Right lobe of liver (tissue), 6 donors: ENCODE measurements at regions not wholly inside any gene's neighbourhood (a gene's known extent, or its start where the extent isn't known, plus 50 kb on each side); places are given as distances from the start of the nearest gene placed in this dataset.

Experiments
- ATAC-seq, 4 donors: fragments of 200-7000 bp; cut with Tn5 transposase; one replicate each; pipeline ENCODE4 v1.9.1; 2020; ENCODE audit warnings: mild to moderate bottlenecking in 4 of 4, moderate library complexity in 4 of 4
- DNase-seq, 3 donors: peaks; one replicate each; pipeline ENCODE4 v3.0.0-alpha.2; 2020
- H3K27ac ChIP-seq, 3 donors: fragments of 200-600 bp; one replicate each; pipeline ENCODE4 v1.8.0; 2022
- H3K27me3 ChIP-seq, 2 donors: fragments of 200-600 bp; one replicate each; pipeline ENCODE4 v1.8.0; 2022
- H3K36me3 ChIP-seq, 4 donors: fragments of 200-600 bp; sonication (generic) in 1 of 4; one replicate each; pipeline versions ENCODE4 v1.5.1 to v1.8.0; 2017 to 2022; ENCODE audit warnings: control low read depth in 1 of 4
- H3K4me1 ChIP-seq, 4 donors: fragments of 200-600 bp; sonication (generic) in 1 of 4; one replicate each; pipeline versions ENCODE4 v1.5.1 to v1.8.0; 2017 to 2022; ENCODE audit warnings: control low read depth in 1 of 4
- H3K4me3 ChIP-seq, 3 donors: fragments of 200-600 bp; one replicate each; pipeline ENCODE4 v1.8.0; 2022
- H3K9me3 ChIP-seq, 4 donors: fragments of 200-600 bp; sonication (generic) in 1 of 4; one replicate each; pipeline versions ENCODE4 v1.5.1 to v1.8.0; 2017 to 2022; ENCODE audit warnings: control low read depth in 1 of 4
- CTCF ChIP-seq, 4 donors: fragments of 200-600 bp in 3 of 4; fragments of 450-650 bp in 1 of 4; IDR thresholded peaks; one replicate each; pipeline versions ENCODE4 v1.5.1 to v1.8.0; 2016 to 2022; ENCODE audit warnings: antibody characterized with exemption in 4 of 4, mild to moderate bottlenecking in 2 of 4
- POLR2A ChIP-seq: fragments of 450-650 bp; IDR thresholded peaks from one replicate; pipeline ENCODE4 v1.6.1; 2017; ENCODE audit warnings: antibody characterized with exemption, mild to moderate bottlenecking
- WGBS: methylation state at CpG from one replicate; pipeline ENCODE4 v1.1.6; 2018; ENCODE audit warnings: low coverage, low lambda C conversion rate; ENCODE audit not compliant: insufficient coverage; ENCODE audit errors: missing lambda C conversion rate; 5-methylcytosine and 5-hydroxymethylcytosine counted together
- intact Hi-C, 2 donors: fragments of 100-400 bp; cut with DNase I; formaldehyde crosslinking; loops; one replicate each; pipeline versions ENCODE4 v1.11.2 to v1.14.1; 2022
- small RNA-seq, 2 experiments: library from RNA; depleted of rRNA; stranded (forward); fragments of <200 nt; gene quantifications; one replicate each; pipeline ENCODE3, GENCODE V24; 2016
- donor health status: DM: no; HTN: yes; CAD: no.
- donor health status: DM: no; HTN: no; CAD: no.
- donor health status: DM: no; HTN: no; CAD: no.
- donor health status: DM: no; HTN: yes; CAD: no.
- donor health status: DM: no; HTN: yes; CAD: no.

- no peak for DNase-seq
- no peak overlapping the region for H3K4me3 ChIP-seq
- no peaks in the 10 kb centered on the region for H3K9me3 ChIP-seq
- no peaks in the 10 kb centered on the region for H3K4me1 ChIP-seq
- no peak for ATAC-seq
- intact Hi-C loops, result no loop called here
- 41% methylated on average over 1 of the region's 1 CpG for WGBS
- no peak overlapping the region for H3K27ac ChIP-seq
- H3K36me3 ChIP-seq, result no peaks in the 10 kb centered on the region
- H3K27me3 ChIP-seq, result no peaks in the 10 kb centered on the region
- TF ChIP-seq CTCF (IDR thresholded peaks at IDR 0.05) (no peak), POLR2A (no peak)
These were observed 120.4 kb upstream of the RAG2 start for GRCh38 chr11:36718451-36718850.

GRCh38 chr11:36713715-36714114 lies 115.7 kb upstream of the RAG2 start:
- no peak for DNase-seq
- no peaks in the 10 kb centered on the region for H3K4me1 ChIP-seq
- WGBS, result 33% methylated on average over 1 of the region's 2 CpGs
- no peaks in the 10 kb centered on the region for H3K27me3 ChIP-seq
- no peak overlapping the region for H3K4me3 ChIP-seq
- no peaks in the 10 kb centered on the region for H3K36me3 ChIP-seq
- no peak for TF ChIP-seq CTCF (IDR thresholded peaks at IDR 0.05)
- H3K9me3 ChIP-seq, result no peaks in the 10 kb centered on the region
- peak in 3 of 4 donors; percentile 21 to 59 (median 35) for ATAC-seq
- intact Hi-C loops, result no loop called here
- H3K27ac ChIP-seq, result no peak overlapping the region

GRCh38 chr11:36711104-36711825 lies 113.2 kb upstream of the RAG2 start:
- DNase-seq (no peak), ATAC-seq (peak in 3 of 4 donors; percentile 39 to 57 (median 44))
- no peaks in the 10 kb centered on the region for H3K4me1 ChIP-seq
- intact Hi-C loops, result no loop called here
- H3K27ac ChIP-seq, result no peak overlapping the region
- H3K27me3 ChIP-seq, result no peaks in the 10 kb centered on the region
- TF ChIP-seq CTCF (IDR thresholded peaks at IDR 0.05), result peak in 2 of 4 donors; percentile 18 to 32
- TF ChIP-seq POLR2A, result no peak
- WGBS, result 37% methylated on average over 3 of the region's 3 CpGs
- H3K36me3 ChIP-seq, result no peaks in the 10 kb centered on the region
- no peaks in the 10 kb centered on the region for H3K9me3 ChIP-seq
- no peak overlapping the region for H3K4me3 ChIP-seq

Small RNA genes in the stretch of these regions (small RNA-seq; reads per million reads assigned to genes)
- 0 reads per million in 2 experiments for gene RF00322
- gene RNU6-99P, result 0 reads per million in 2 experiments
